Uterus (tissue), 2 donors: ENCODE measurements at regions not wholly inside any gene's neighbourhood (a gene's known extent, or its start where the extent isn't known, plus 50 kb on each side); places are given as distances from the start of the nearest gene placed in this dataset.

ENCODE experiments used
- CTCF ChIP-seq, 4 experiments: fragments of 200-600 bp in 2 of 4; fragments of 450-650 bp in 2 of 4; sonication (generic) in 2 of 4; IDR thresholded peaks; one replicate each; pipeline ENCODE4 v1.5.1; 2016 to 2019; ENCODE audit warnings: antibody characterized with exemption in 4 of 4, mild to moderate bottlenecking in 2 of 4, moderate library complexity in 1 of 4
- POLR2A ChIP-seq, 2 donors: fragments of 450-650 bp; IDR thresholded peaks; one replicate each; pipeline ENCODE4 v1.6.1; 2016; ENCODE audit warnings: antibody characterized with exemption in 2 of 2, mild to moderate bottlenecking in 1 of 2, moderate library complexity in 1 of 2

GRCh38 chr14:51333901-51334521 is 94.0 kb downstream of the TMX1 start:
- TF ChIP-seq CTCF (IDR thresholded peaks at IDR 0.05) (no peak), POLR2A (IDR thresholded peaks at IDR 0.05) (no peak)
